GM23338 (cell line): ENCODE measurements at regions not wholly inside any gene's neighbourhood (a gene's known extent, or its start where the extent isn't known, plus 50 kb on each side); places are given as distances from the start of the nearest gene placed in this dataset.
A peak's percentile ranks its signal among the peaks of the same experiment; 100 is the strongest.

Experiments
- ATAC-seq: fragments of 200-7000 bp; cut with Tn5 transposase; 3 replicates; pipeline ENCODE4 v1.9.1; 2020
- DNase-seq: peaks from one replicate; pipeline ENCODE4 v3.0.0-alpha.2; 2015; ENCODE audit warnings: low spot score
- H2AFZ ChIP-seq: fragments of 200-600 bp; sonication (generic); 2 replicates; pipeline ENCODE4 v1.8.0; 2016; ENCODE audit warnings: antibody characterized with exemption, mild to moderate bottlenecking, moderate library complexity
- H3F3A ChIP-seq: fragments of 200-600 bp; sonication (generic); replicated peaks from 2 replicates; pipeline ENCODE4 v1.8.0; 2017; ENCODE audit warnings: antibody characterized with exemption, mixed run types, low read depth
- H3K27ac ChIP-seq: fragments of 200-600 bp; sonication (generic); 2 replicates; pipeline ENCODE4 v1.6.1; 2016; ENCODE audit warnings: low read depth
- H3K27me3 ChIP-seq: fragments of 200-600 bp; sonication (generic); 2 replicates; pipeline ENCODE4 v1.8.0; 2016; ENCODE audit warnings: mild to moderate bottlenecking, mixed run types, moderate library complexity; ENCODE audit not compliant: insufficient read depth
- H3K36me3 ChIP-seq: fragments of 200-600 bp; sonication (generic); 2 replicates; pipeline ENCODE4 v1.8.0; 2016; ENCODE audit warnings: mild to moderate bottlenecking; ENCODE audit not compliant: insufficient read depth
- H3K4me1 ChIP-seq: fragments of 200-600 bp; sonication (generic); 2 replicates; pipeline ENCODE4 v1.8.0; 2016; ENCODE audit warnings: mild to moderate bottlenecking, moderate library complexity; ENCODE audit not compliant: insufficient read depth
- H3K4me2 ChIP-seq: fragments of 200-600 bp; sonication (generic); 2 replicates; pipeline ENCODE4 v1.7.1; 2017; ENCODE audit warnings: mixed run types
- H3K4me3 ChIP-seq: fragments of 200-600 bp; sonication (generic); 2 replicates; pipeline ENCODE4 v1.6.1; 2016; ENCODE audit warnings: mixed run types
- H3K79me2 ChIP-seq: fragments of 200-600 bp; sonication (generic); replicated peaks from 2 replicates; pipeline ENCODE4 v1.8.0; 2017; ENCODE audit warnings: mild to moderate bottlenecking; ENCODE audit not compliant: insufficient read depth
- H3K9me2 ChIP-seq: fragments of 200-600 bp; sonication (generic); 2 replicates; pipeline ENCODE4 v1.8.0; 2017; ENCODE audit not compliant: insufficient read depth
- H4K20me1 ChIP-seq: fragments of 200-600 bp; sonication (generic); replicated peaks from 2 replicates; pipeline ENCODE4 v1.8.0; 2017; ENCODE audit warnings: mild to moderate bottlenecking; ENCODE audit not compliant: insufficient read depth
- H3K27ac Mint-ChIP-seq: 2 replicates; pipeline ENCODE4 v1.8.0; 2020; ENCODE audit warnings: inconsistent platforms, mild to moderate bottlenecking, moderate library complexity, mixed read lengths
- H3K27me3 Mint-ChIP-seq: 3 replicates; pipeline ENCODE4 v1.8.0; 2022; ENCODE audit warnings: low read depth, mild to moderate bottlenecking, moderate library complexity, mixed read lengths, inconsistent platforms; ENCODE audit not compliant: insufficient read depth, poor library complexity
- H3K36me3 Mint-ChIP-seq: 3 replicates; pipeline ENCODE4 v1.8.0; 2021; ENCODE audit warnings: low read depth, mild to moderate bottlenecking, inconsistent platforms, moderate library complexity, mixed read lengths
- H3K4me1 Mint-ChIP-seq: 3 replicates; pipeline ENCODE4 v1.8.0; 2020; ENCODE audit warnings: mild to moderate bottlenecking, inconsistent platforms, mixed read lengths
- H3K4me3 Mint-ChIP-seq: 3 replicates; pipeline ENCODE4 v1.8.0; 2021; ENCODE audit warnings: moderate library complexity, mild to moderate bottlenecking, inconsistent platforms, mixed read lengths
- H3K9me3 Mint-ChIP-seq: 3 replicates; pipeline ENCODE4 v1.8.0; 2020; ENCODE audit warnings: moderate library complexity, mild to moderate bottlenecking, inconsistent platforms, mixed read lengths
- CREB1 ChIP-seq: fragments of 250-450 bp; sonication (Bioruptor Pico); IDR thresholded peaks from 2 replicates; pipeline ENCODE4 v1.5.0; 2020; ENCODE audit warnings: low read depth, mild to moderate bottlenecking, moderate library complexity
- ETS1 ChIP-seq: IDR thresholded peaks from 2 replicates; pipeline ENCODE4 v1.6.1; 2016; ENCODE audit warnings: antibody characterized with exemption
- JUNB ChIP-seq: IDR thresholded peaks from one replicate; pipeline ENCODE4 v1.6.1; 2016; ENCODE audit warnings: antibody characterized with exemption; ENCODE audit not compliant: unreplicated experiment
- ZNF331 ChIP-seq: fragments of 250-450 bp; sonication (Bioruptor Pico); IDR thresholded peaks from 2 replicates; pipeline ENCODE4 v1.5.0; 2020; ENCODE audit warnings: low read depth, mild to moderate bottlenecking, moderate library complexity
- TF ChIP-seq, protein P1 (sequence below): fragments of 250-450 bp; sonication (Bioruptor Pico); IDR thresholded peaks from 2 replicates; pipeline ENCODE4 v1.5.0; 2020; ENCODE audit warnings: mild to moderate bottlenecking, moderate library complexity
- TF ChIP-seq, protein P2 (sequence below): IDR thresholded peaks from one replicate; pipeline ENCODE4 v1.6.1; 2018; ENCODE audit warnings: antibody characterized with exemption; ENCODE audit not compliant: unreplicated experiment

GRCh38 chr4:140252141-140252741, 98.3 kb upstream of the MAML3 start (continued):
- TF ChIP-seq ETS1 (0 out of 2 replicates have a peak, but pooled peaks have one; percentile 14), ZNF331 (no peak), JUNB (no peak)
- TF ChIP-seq, protein P1, sequence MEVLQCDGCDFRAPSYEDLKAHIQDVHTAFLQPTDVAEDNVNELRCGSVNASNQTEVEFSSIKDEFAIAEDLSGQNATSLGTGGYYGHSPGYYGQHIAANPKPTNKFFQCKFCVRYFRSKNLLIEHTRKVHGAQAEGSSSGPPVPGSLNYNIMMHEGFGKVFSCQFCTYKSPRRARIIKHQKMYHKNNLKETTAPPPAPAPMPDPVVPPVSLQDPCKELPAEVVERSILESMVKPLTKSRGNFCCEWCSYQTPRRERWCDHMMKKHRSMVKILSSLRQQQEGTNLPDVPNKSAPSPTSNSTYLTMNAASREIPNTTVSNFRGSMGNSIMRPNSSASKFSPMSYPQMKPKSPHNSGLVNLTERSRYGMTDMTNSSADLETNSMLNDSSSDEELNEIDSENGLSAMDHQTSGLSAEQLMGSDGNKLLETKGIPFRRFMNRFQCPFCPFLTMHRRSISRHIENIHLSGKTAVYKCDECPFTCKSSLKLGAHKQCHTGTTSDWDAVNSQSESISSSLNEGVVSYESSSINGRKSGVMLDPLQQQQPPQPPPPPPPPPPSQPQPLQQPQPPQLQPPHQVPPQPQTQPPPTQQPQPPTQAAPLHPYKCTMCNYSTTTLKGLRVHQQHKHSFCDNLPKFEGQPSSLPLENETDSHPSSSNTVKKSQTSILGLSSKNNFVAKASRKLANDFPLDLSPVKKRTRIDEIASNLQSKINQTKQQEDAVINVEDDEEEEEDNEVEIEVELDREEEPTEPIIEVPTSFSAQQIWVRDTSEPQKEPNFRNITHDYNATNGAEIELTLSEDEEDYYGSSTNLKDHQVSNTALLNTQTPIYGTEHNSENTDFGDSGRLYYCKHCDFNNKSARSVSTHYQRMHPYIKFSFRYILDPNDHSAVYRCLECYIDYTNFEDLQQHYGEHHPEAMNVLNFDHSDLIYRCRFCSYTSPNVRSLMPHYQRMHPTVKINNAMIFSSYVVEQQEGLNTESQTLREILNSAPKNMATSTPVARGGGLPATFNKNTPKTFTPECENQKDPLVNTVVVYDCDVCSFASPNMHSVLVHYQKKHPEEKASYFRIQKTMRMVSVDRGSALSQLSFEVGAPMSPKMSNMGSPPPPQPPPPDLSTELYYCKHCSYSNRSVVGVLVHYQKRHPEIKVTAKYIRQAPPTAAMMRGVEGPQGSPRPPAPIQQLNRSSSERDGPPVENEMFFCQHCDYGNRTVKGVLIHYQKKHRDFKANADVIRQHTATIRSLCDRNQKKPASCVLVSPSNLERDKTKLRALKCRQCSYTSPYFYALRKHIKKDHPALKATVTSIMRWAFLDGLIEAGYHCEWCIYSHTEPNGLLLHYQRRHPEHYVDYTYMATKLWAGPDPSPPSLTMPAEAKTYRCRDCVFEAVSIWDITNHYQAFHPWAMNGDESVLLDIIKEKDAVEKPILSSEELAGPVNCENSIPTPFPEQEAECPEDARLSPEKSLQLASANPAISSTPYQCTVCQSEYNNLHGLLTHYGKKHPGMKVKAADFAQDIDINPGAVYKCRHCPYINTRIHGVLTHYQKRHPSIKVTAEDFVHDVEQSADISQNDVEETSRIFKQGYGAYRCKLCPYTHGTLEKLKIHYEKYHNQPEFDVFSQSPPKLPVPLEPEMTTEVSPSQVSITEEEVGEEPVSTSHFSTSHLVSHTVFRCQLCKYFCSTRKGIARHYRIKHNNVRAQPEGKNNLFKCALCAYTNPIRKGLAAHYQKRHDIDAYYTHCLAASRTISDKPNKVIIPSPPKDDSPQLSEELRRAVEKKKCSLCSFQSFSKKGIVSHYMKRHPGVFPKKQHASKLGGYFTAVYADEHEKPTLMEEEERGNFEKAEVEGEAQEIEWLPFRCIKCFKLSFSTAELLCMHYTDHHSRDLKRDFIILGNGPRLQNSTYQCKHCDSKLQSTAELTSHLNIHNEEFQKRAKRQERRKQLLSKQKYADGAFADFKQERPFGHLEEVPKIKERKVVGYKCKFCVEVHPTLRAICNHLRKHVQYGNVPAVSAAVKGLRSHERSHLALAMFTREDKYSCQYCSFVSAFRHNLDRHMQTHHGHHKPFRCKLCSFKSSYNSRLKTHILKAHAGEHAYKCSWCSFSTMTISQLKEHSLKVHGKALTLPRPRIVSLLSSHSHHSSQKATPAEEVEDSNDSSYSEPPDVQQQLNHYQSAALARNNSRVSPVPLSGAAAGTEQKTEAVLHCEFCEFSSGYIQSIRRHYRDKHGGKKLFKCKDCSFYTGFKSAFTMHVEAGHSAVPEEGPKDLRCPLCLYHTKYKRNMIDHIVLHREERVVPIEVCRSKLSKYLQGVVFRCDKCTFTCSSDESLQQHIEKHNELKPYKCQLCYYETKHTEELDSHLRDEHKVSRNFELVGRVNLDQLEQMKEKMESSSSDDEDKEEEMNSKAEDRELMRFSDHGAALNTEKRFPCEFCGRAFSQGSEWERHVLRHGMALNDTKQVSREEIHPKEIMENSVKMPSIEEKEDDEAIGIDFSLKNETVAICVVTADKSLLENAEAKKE (CRISPR knock-in tag): no peak

DNA sequence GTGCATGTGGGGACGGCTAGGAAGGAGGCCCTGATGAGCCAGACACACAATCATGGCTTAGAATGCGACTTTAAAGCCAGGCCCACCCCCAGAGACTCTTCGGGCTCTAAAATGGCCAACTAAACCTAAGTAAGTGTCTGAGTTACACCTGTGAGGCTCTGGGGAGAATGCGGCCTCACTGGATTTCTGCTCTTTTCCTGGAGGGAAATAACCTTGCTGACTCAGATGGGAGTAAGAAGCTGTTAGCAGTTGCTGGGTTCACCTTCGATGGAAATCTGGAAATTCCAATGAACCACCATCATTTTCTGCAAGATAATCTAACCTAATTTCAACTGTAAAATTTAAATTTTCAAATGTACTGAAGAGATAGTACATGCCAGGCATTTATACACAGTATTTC, 97.6 kb upstream of the MAML3 start:
- H3K4me2 ChIP-seq: peak overlapping the region; percentile 83
- H3K27me3 ChIP-seq: peaks cover 26% of the 10 kb centered on the region
- no peak overlapping the region for H3K27ac Mint-ChIP-seq
- no peak overlapping the region for H2AFZ ChIP-seq
- no peak overlapping the region for H3K27ac ChIP-seq
- peaks cover 16% of the 10 kb centered on the region for H3K27me3 Mint-ChIP-seq
- 0 out of 2 replicates have a peak, but pooled peaks cover 3% of the 10 kb centered on the region for H3K9me2 ChIP-seq
- no peak for DNase-seq
- no peaks in the 10 kb centered on the region for H3K36me3 ChIP-seq
- H3K4me3 ChIP-seq: no peak overlapping the region
- H4K20me1 ChIP-seq: no peaks in the 10 kb centered on the region
- H3K4me1 Mint-ChIP-seq: peaks cover 37% of the 10 kb centered on the region
- no peaks in the 10 kb centered on the region for H3K79me2 ChIP-seq
- no peaks in the 10 kb centered on the region; the same call in 1 of the 2 replicates for H3F3A ChIP-seq
- H3K9me3 Mint-ChIP-seq: no peaks in the 10 kb centered on the region
- no peak overlapping the region; the same call in 2 of the 3 replicates for H3K4me3 Mint-ChIP-seq
- no peaks in the 10 kb centered on the region for H3K36me3 Mint-ChIP-seq
- peaks cover 37% of the 10 kb centered on the region for H3K4me1 ChIP-seq
- no peak for ATAC-seq
- TF ChIP-seq, protein P2, sequence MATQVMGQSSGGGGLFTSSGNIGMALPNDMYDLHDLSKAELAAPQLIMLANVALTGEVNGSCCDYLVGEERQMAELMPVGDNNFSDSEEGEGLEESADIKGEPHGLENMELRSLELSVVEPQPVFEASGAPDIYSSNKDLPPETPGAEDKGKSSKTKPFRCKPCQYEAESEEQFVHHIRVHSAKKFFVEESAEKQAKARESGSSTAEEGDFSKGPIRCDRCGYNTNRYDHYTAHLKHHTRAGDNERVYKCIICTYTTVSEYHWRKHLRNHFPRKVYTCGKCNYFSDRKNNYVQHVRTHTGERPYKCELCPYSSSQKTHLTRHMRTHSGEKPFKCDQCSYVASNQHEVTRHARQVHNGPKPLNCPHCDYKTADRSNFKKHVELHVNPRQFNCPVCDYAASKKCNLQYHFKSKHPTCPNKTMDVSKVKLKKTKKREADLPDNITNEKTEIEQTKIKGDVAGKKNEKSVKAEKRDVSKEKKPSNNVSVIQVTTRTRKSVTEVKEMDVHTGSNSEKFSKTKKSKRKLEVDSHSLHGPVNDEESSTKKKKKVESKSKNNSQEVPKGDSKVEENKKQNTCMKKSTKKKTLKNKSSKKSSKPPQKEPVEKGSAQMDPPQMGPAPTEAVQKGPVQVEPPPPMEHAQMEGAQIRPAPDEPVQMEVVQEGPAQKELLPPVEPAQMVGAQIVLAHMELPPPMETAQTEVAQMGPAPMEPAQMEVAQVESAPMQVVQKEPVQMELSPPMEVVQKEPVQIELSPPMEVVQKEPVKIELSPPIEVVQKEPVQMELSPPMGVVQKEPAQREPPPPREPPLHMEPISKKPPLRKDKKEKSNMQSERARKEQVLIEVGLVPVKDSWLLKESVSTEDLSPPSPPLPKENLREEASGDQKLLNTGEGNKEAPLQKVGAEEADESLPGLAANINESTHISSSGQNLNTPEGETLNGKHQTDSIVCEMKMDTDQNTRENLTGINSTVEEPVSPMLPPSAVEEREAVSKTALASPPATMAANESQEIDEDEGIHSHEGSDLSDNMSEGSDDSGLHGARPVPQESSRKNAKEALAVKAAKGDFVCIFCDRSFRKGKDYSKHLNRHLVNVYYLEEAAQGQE: no peak
- no peak for TF ChIP-seq CREB1 (CRISPR knock-in tag)
